SK-N-SH (cell line): ENCODE measurements at regions not wholly inside any gene's neighbourhood (a gene's known extent, or its start where the extent isn't known, plus 50 kb on each side); places are given as distances from the start of the nearest gene placed in this dataset.

Experiments
- CTCF ChIA-PET: fragments of 300-600, 350-600 bp; formaldehyde crosslinking; extraction: SDS; loops from one replicate; lab custom pipeline; 2021; lab: Yijun Ruan, JAX
- POLR2A ChIA-PET: fragments of 350-600 bp; sonication (Branson Sonifier 250); formaldehyde crosslinking; extraction: SDS; loops from one replicate; lab custom pipeline; 2020; ENCODE audit warnings: antibody characterized with exemption, inconsistent platforms; lab: Yijun Ruan, JAX
- DNase-seq: peaks from one replicate; pipeline ENCODE4 v3.0.0; 2012
- H2AFZ ChIP-seq: fragments of 200-600 bp; sonication (generic); 2 replicates; pipeline ENCODE4 v1.8.1; 2016; ENCODE audit warnings: antibody characterized with exemption, mild to moderate bottlenecking, low read depth
- H3F3A ChIP-seq: fragments of 200-600 bp; sonication (generic); replicated peaks from 2 replicates; pipeline ENCODE3; 2016; ENCODE audit warnings: antibody characterized with exemption, mild to moderate bottlenecking; ENCODE audit not compliant: insufficient read depth
- H3K27ac ChIP-seq, 2 experiments: fragments of 200-500 bp in 1 of 2; fragments of 200-600 bp in 1 of 2; sonication (Bioruptor generic) in 1 of 2; sonication (generic), shearing (Covaris generic) in 1 of 2; 2 replicates each; pipeline versions ENCODE4 v1.5.1 to v1.6.1; 2014 to 2016; ENCODE audit warnings: low read depth in 2 of 2, inconsistent platforms in 1 of 2, low read length in 1 of 2, mild to moderate bottlenecking in 1 of 2, mixed read lengths in 1 of 2
- H3K27me3 ChIP-seq: fragments of 200-600 bp; sonication (generic), shearing (Covaris generic); 2 replicates; pipeline ENCODE4 v1.6.1; 2016; ENCODE audit warnings: mixed run types; ENCODE audit not compliant: insufficient read depth
- H3K36me3 ChIP-seq, 2 experiments: fragments of 200-500 bp in 1 of 2; fragments of 200-600 bp in 1 of 2; sonication (Bioruptor generic) in 1 of 2; sonication (generic) in 1 of 2; replicated peaks in 1 of 2; 2 replicates each; pipeline versions ENCODE3 to v1.5.1; 2014 to 2016; ENCODE audit warnings: low read length in 1 of 2, mild to moderate bottlenecking in 1 of 2; ENCODE audit not compliant: insufficient read depth in 2 of 2, control insufficient read depth in 1 of 2
- H3K4me1 ChIP-seq, 2 experiments: fragments of 200-500 bp in 1 of 2; fragments of 200-600 bp in 1 of 2; sonication (Bioruptor generic) in 1 of 2; sonication (generic), shearing (Covaris generic) in 1 of 2; 2 replicates each; pipeline versions ENCODE4 v1.5.1 to v1.6.1; 2014 to 2016; ENCODE audit warnings: low read depth in 1 of 2, low read length in 1 of 2, mixed run types in 1 of 2; ENCODE audit not compliant: insufficient read depth in 2 of 2, control insufficient read depth in 1 of 2
- H3K4me2 ChIP-seq: fragments of 200-600 bp; sonication (generic), shearing (Covaris generic); 2 replicates; pipeline ENCODE4 v1.6.1; 2017; ENCODE audit warnings: mixed run types
- H3K4me3 ChIP-seq, 2 experiments: fragments of 200-500 bp in 1 of 2; fragments of 200-600 bp in 1 of 2; sonication (Bioruptor generic) in 1 of 2; sonication (generic), shearing (Covaris generic) in 1 of 2; 2 replicates each; pipeline versions ENCODE4 v1.5.1 to v1.8.1; 2014 to 2016; ENCODE audit warnings: low read depth in 2 of 2, inconsistent platforms in 1 of 2, low read length in 1 of 2, mild to moderate bottlenecking in 1 of 2, mixed read lengths in 1 of 2, moderate library complexity in 1 of 2
- H3K79me2 ChIP-seq: fragments of 200-600 bp; sonication (generic); 2 replicates; pipeline ENCODE4 v1.8.1; 2017; ENCODE audit warnings: mild to moderate bottlenecking; ENCODE audit not compliant: insufficient read depth
- H3K9ac ChIP-seq: fragments of 200-600 bp; sonication (generic); 2 replicates; pipeline ENCODE4 v1.6.1; 2017; ENCODE audit warnings: mixed run types
- H3K9me2 ChIP-seq: fragments of 200-600 bp; sonication (generic); 2 replicates; pipeline ENCODE4 v1.6.1; 2017; ENCODE audit warnings: mixed run types
- H3K9me3 ChIP-seq: fragments of 200-600 bp; sonication (generic); 2 replicates; pipeline ENCODE4 v1.6.1; 2017; ENCODE audit warnings: mixed run types, mild to moderate bottlenecking, moderate library complexity
- H4K20me1 ChIP-seq: fragments of 200-600 bp; sonication (generic); 2 replicates; pipeline ENCODE4 v1.6.1; 2017; ENCODE audit warnings: mild to moderate bottlenecking, mixed run types; ENCODE audit not compliant: insufficient read depth
- ELF1 ChIP-seq: IDR thresholded peaks from 2 replicates; pipeline ENCODE4 v1.4.0; 2012
- EP300 ChIP-seq, 2 experiments: IDR thresholded peaks; 2 replicates each; pipeline versions ENCODE4 v1.4.0 to v1.6.1; 2012; ENCODE audit warnings: borderline replicate concordance in 1 of 2, low read depth in 1 of 2, low read length in 1 of 2
- EZH2phosphoT487 ChIP-seq: fragments of 200-600 bp; sonication (generic); IDR thresholded peaks from 2 replicates; pipeline ENCODE4 v1.6.1; 2017; ENCODE audit warnings: low read depth, mixed run types, mild to moderate bottlenecking, antibody characterized with exemption, moderate library complexity, borderline replicate concordance
- FOXJ3 ChIP-seq: sonication (generic); formaldehyde crosslinking; IDR thresholded peaks from 2 replicates; pipeline ENCODE4 v1.5.1; 2020; ENCODE audit warnings: mild to moderate bottlenecking, missing genetic modification reagents
- JUND ChIP-seq: IDR thresholded peaks from 2 replicates; pipeline ENCODE4 v1.4.0; 2012
- MXI1 ChIP-seq: IDR thresholded peaks from 2 replicates; pipeline ENCODE4 v1.6.1; 2012; ENCODE audit warnings: mild to moderate bottlenecking, low read depth, low read length, improper control_type of control experiment
- NRF1 ChIP-seq: IDR thresholded peaks from 2 replicates; pipeline ENCODE4 v1.6.1; 2012; ENCODE audit warnings: low read depth, mild to moderate bottlenecking, low read length
- POLR2AphosphoS5 ChIP-seq: IDR thresholded peaks from 2 replicates; pipeline ENCODE4 v1.6.1; 2012; ENCODE audit warnings: low read depth, low read length
- RCOR1 ChIP-seq: fragments of 150-350 bp; IDR thresholded peaks from 2 replicates; pipeline ENCODE4 v1.6.1; 2017; ENCODE audit warnings: antibody characterized with exemption, low read length
- REST ChIP-seq: IDR thresholded peaks from 2 replicates; pipeline ENCODE4 v1.6.1; 2012; ENCODE audit warnings: mild to moderate bottlenecking, low read depth, low read length, moderate library complexity
- TCF12 ChIP-seq: IDR thresholded peaks from 2 replicates; pipeline ENCODE4 v1.4.0; 2012
- TEAD4 ChIP-seq: IDR thresholded peaks from 2 replicates; pipeline ENCODE4 v1.4.0; 2012; ENCODE audit warnings: mild to moderate bottlenecking, borderline replicate concordance; ENCODE audit not compliant: insufficient read depth
- YY1 ChIP-seq: IDR thresholded peaks from 2 replicates; pipeline ENCODE4 v1.4.0; 2012; ENCODE audit warnings: low read depth, mild to moderate bottlenecking
- ZBTB33 ChIP-seq: IDR thresholded peaks from 2 replicates; pipeline ENCODE4 v1.4.0; 2012; ENCODE audit warnings: low read depth, borderline replicate concordance
- WGBS: methylation state at CpG from one replicate; pipeline ENCODE4 v1.1.6; 2017; ENCODE audit warnings: low lambda C conversion rate; 5-methylcytosine and 5-hydroxymethylcytosine counted together
- TF ChIP-seq, protein P1 (sequence below): fragments of 200-600 bp; sonication (generic); IDR thresholded peaks from 2 replicates; pipeline ENCODE4 v1.6.1; 2017; ENCODE audit warnings: antibody characterized with exemption, mild to moderate bottlenecking, moderate library complexity
- TF ChIP-seq, protein P2 (sequence below): IDR thresholded peaks from 2 replicates; pipeline ENCODE4; 2012
- TF ChIP-seq, protein P3 (sequence below): fragments of 150-350 bp; IDR thresholded peaks from 2 replicates; pipeline ENCODE4 v1.6.1; 2016; ENCODE audit warnings: mild to moderate bottlenecking, low read depth, low read length

- H3K4me3 ChIP-seq: no peak overlapping the region
- no peaks in the 10 kb centered on the region for H3K36me3 ChIP-seq
- H3K4me2 ChIP-seq: no peak overlapping the region
- ChIA-PET POLR2A (no interaction called here), CTCF (no interaction called here)
- H4K20me1 ChIP-seq: no peaks in the 10 kb centered on the region
- no peak for DNase-seq
- WGBS: 34% methylated on average over 7 of the region's 7 CpGs
- H3K79me2 ChIP-seq: no peaks in the 10 kb centered on the region
- H3K9me3 ChIP-seq: peaks cover 7% of the 10 kb centered on the region; the same call in 1 of the 2 replicates
- no peak for TF ChIP-seq JUND
- no peaks in the 10 kb centered on the region for H3K4me1 ChIP-seq
- H3K27me3 ChIP-seq: no peaks in the 10 kb centered on the region
- no peak overlapping the region for H2AFZ ChIP-seq
- H3F3A ChIP-seq: no peaks in the 10 kb centered on the region
- no peak overlapping the region for H3K9ac ChIP-seq
- no peaks in the 10 kb centered on the region for H3K9me2 ChIP-seq
- H3K27ac ChIP-seq: no peak overlapping the region
Observed at GRCh38 chr18:75678627-75679026, 251.1 kb upstream of the SMIM21 start.

- WGBS: 11% methylated on average over 2 of the region's 2 CpGs
- H3K27me3 ChIP-seq: no peaks in the 10 kb centered on the region
- H3K4me1 ChIP-seq: no peaks in the 10 kb centered on the region
- no peaks in the 10 kb centered on the region for H3K79me2 ChIP-seq
- no peak for DNase-seq
- peaks cover 7% of the 10 kb centered on the region; the same call in 1 of the 2 replicates for H3K9me3 ChIP-seq
- POLR2A ChIA-PET: no interaction called here
- 0 out of 2 replicates have a peak, but pooled peaks cover 4% of the 10 kb centered on the region for H3K9me2 ChIP-seq
- H3K36me3 ChIP-seq: no peaks in the 10 kb centered on the region
- H3K9ac ChIP-seq: no peak overlapping the region
- H3F3A ChIP-seq: no peaks in the 10 kb centered on the region
- H3K4me3 ChIP-seq: no peak overlapping the region
- H3K27ac ChIP-seq: no peak overlapping the region
- CTCF ChIA-PET: no interaction called here
- no peaks in the 10 kb centered on the region for H4K20me1 ChIP-seq
- no peak overlapping the region for H2AFZ ChIP-seq
- no peak overlapping the region for H3K4me2 ChIP-seq
- TF ChIP-seq, protein P1, sequence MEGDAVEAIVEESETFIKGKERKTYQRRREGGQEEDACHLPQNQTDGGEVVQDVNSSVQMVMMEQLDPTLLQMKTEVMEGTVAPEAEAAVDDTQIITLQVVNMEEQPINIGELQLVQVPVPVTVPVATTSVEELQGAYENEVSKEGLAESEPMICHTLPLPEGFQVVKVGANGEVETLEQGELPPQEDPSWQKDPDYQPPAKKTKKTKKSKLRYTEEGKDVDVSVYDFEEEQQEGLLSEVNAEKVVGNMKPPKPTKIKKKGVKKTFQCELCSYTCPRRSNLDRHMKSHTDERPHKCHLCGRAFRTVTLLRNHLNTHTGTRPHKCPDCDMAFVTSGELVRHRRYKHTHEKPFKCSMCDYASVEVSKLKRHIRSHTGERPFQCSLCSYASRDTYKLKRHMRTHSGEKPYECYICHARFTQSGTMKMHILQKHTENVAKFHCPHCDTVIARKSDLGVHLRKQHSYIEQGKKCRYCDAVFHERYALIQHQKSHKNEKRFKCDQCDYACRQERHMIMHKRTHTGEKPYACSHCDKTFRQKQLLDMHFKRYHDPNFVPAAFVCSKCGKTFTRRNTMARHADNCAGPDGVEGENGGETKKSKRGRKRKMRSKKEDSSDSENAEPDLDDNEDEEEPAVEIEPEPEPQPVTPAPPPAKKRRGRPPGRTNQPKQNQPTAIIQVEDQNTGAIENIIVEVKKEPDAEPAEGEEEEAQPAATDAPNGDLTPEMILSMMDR: no peak
- TF ChIP-seq RCOR1 (no peak), EP300 (IDR thresholded peaks at IDR 0.05; ENCODE audit: borderline replicate concordance in 1 of 2, low read depth in 1 of 2, low read length in 1 of 2) (no peak), JUND (no peak), MXI1 (no peak), ZBTB33 (no peak), TCF12 (no peak), REST (no peak), YY1 (no peak), FOXJ3 (CRISPR knock-in tag) (no peak), POLR2AphosphoS5 (no peak), EZH2phosphoT487 (no peak), ELF1 (no peak), TEAD4 (no peak), NRF1 (no peak)
- TF ChIP-seq, protein P2, sequence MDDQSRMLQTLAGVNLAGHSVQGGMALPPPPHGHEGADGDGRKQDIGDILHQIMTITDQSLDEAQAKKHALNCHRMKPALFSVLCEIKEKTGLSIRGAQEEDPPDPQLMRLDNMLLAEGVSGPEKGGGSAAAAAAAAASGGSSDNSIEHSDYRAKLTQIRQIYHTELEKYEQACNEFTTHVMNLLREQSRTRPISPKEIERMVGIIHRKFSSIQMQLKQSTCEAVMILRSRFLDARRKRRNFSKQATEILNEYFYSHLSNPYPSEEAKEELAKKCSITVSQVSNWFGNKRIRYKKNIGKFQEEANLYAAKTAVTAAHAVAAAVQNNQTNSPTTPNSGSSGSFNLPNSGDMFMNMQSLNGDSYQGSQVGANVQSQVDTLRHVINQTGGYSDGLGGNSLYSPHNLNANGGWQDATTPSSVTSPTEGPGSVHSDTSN: no peak
- TF ChIP-seq, protein P3, sequence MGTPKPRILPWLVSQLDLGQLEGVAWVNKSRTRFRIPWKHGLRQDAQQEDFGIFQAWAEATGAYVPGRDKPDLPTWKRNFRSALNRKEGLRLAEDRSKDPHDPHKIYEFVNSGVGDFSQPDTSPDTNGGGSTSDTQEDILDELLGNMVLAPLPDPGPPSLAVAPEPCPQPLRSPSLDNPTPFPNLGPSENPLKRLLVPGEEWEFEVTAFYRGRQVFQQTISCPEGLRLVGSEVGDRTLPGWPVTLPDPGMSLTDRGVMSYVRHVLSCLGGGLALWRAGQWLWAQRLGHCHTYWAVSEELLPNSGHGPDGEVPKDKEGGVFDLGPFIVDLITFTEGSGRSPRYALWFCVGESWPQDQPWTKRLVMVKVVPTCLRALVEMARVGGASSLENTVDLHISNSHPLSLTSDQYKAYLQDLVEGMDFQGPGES: no peak
Observed at GRCh38 chr18:75677696-75678455, 250.4 kb upstream of the SMIM21 start.
